ENCODE measurements at regions not wholly inside any gene's neighbourhood (a gene's known extent, or its start where the extent isn't known, plus 50 kb on each side); places are given as distances from the start of the nearest gene placed in this dataset.
"Not testable (repeated sequence)": the region's sequence is repeated elsewhere in the genome, so short reads cannot be mapped to it uniquely, and the experiment has no call there.

DNA sequence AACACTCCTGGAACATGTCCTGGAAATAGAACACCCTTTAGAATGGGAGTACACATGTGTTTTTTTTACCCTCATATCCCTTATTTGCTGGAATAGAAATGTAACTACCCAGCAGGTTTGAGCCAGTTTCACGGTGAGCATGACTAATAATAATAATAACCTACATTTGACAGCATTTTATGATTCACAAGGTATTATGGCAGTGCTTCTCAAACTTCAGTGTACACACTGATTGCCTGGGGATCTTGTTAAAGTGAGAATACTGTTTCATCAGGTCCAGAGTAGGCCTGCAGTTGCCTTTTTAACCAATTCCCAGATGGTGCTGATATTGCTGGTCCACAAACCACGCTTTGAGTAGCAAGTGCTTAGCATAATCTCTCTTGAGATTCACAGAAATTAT, 63.9 kb downstream of the NFKBIZ start:
- DNase-seq (ENCODE audit: low read depth), result no peak

DNA sequence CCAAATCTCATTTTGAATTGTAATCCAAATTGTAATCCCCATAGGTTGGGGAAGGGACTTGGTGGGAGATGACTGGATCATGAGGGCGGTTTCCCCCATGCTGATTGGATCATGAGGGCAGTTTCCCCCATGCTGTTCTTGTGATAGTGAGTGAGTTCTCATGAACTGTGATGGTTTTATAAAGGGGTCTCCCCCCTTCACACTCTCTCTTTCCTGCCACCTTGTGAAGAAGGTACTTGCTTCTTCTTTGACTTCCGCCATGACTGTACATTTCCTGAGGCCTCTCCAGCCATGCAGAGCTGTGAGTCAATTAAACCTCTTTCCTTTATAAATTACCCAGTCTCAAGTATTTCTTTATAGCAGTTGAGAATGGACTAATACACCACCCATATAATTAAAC, 68.4 kb downstream of the NFKBIZ start:
- not testable (repeated sequence) for DNase-seq (ENCODE audit: low read depth)

DNA sequence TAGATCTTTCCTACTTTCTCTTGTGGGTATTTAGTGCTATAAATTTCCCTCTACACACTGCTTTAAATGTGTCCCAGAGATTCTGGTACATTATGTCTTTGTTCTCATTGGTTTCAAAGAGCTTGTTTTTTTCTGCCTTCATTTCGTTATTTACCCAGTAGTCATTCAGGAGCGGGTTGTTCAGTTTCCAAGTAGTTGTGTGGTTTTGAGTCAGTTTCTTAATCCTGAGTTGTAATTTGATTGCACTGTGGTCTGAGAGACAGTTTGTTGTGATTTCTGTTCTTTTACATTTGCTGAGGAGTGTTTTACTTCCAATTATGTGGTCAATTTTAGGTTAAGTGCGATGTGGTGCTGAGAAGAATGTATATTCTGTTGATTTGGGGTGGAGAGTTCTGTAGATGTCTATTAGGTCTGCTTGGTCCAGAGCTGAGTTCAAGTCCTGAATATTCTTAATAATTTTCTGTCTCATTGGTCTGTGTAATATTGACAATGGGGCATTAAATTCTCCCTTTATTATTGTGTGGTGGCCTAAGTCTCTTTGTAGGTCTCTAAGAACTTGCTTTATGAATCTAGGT, 72.9 kb downstream of the NFKBIZ start:
- DNase-seq (ENCODE audit: low read depth), result not testable (repeated sequence)

DNA sequence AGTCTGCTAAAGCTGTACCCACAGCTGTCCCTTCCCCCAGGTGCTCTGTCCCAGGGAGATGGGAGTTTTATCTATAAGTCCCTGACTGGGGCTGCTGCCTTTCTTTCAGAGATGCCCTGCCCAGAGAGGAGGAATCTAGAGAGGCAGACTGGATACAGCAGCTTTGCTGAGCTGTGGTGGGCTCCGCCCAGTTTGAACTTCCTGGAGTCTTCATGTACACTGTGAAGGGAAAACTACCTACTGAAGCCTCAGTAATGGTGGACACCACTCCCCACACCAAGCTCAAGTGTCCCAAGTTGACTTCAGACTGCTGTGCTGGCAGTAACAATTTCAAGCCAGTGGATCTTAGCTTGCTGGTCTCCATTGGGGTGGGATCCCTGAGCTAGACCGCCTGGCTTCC, 75.3 kb downstream of the NFKBIZ start:
- not testable (repeated sequence) for DNase-seq (ENCODE audit: low read depth)

DNA sequence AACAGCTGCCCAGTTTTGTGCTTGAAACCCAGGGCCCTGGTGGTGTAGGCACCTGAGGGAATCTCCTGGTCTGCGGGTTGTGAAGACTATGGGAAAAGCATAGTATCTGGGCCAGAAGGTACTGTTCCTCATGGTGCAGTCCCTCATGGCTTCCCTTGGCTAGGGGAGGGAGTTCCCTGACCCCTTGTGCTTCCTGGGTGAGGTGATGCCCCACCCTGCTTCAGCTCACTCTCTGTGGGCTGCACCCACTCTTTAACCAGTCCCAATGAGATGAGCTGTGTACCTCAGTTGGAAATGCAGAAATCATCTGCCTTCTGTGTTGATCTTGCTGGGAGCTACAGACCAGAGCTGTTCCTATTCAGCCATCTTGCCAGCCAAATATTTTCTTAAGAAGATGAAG, 75.8 kb downstream of the NFKBIZ start:
- DNase-seq (ENCODE audit: low read depth), result not testable (repeated sequence)

DNA sequence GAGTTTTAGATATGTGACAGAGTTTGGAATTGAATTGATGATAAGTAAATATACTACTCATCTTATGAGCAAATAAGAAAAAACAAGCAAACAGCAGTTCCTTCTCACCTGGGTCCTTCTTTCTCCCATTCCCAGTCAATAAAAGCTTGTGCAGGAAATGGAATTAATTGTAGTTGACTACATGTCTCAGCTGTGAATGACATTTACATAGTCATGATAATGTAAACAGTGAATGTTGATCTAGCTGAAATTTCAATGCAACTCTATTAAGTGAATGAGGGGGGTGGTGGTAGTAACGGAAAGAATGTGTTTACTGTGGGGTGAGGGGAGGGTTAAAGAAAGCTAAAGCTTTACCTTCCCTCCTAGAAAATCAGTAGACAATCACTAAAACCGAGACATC, 76.2 kb downstream of the NFKBIZ start:
- DNase-seq (ENCODE audit: low read depth), result no peak

DNA sequence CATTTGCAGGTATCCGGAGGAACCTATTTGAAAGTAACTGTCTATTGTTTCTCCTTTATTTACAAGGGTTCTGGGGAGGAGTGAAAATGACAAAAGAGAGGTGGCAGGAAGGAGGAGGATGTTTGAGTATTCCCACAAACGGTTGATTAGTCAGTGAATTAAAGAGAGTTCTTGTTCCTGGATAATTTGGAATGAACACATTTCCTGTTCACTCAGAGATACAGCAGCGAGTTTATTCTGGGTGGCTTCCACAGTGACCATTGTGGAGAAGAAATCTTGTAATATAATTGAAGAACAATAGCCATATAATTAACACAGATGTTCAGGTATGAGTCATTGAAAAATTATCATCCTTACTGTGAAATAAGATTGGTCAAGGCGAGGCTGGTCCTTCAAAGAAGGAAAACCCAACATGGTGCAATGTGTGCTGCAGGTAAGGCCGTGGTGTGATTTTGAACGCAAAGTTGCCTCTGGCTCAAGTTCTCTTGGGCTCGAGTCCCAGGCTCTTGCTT, 77.3 kb downstream of the NFKBIZ start:
- DNase-seq (ENCODE audit: low read depth), result peak; percentile 60

DNA sequence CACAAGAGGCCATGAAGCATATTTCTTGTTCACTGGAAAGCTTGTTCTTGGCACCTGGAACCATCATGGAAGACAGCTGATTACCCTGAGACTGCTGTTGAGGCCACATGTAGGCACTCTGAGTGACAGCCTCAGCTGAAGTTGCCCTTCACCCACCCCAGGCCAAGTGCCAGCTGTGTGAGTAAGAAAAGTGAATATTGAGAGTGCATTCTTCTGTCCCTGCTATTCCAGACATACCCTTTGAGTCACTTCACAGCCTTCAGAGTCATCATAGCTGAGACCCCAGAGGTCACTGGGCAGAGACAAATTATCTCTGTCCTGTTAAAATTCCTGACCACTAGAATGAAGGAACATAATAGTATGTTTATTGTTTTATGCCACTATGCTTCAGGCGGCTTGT, 79.6 kb downstream of the NFKBIZ start:
- peak; percentile 86 for DNase-seq (ENCODE audit: low read depth)

DNA sequence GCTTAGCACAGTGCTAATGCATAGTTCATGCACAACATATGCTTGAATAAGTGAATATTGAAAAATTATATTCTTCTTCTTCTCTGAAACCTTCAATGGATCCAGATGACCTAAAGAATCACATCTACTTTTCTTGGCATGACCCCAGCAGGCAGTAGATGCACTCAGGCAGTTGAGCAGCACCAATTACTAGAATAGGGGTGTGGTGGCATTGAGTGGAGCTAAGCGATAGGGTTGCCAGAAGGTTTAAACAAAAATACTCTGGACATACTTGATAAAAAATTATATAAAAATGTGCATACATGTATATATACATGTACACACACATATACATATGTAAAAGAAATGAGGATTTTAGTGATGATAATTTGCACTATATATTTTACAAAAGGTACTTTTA, 81.8 kb downstream of the NFKBIZ start:
- no peak for DNase-seq (ENCODE audit: low read depth)

DNA sequence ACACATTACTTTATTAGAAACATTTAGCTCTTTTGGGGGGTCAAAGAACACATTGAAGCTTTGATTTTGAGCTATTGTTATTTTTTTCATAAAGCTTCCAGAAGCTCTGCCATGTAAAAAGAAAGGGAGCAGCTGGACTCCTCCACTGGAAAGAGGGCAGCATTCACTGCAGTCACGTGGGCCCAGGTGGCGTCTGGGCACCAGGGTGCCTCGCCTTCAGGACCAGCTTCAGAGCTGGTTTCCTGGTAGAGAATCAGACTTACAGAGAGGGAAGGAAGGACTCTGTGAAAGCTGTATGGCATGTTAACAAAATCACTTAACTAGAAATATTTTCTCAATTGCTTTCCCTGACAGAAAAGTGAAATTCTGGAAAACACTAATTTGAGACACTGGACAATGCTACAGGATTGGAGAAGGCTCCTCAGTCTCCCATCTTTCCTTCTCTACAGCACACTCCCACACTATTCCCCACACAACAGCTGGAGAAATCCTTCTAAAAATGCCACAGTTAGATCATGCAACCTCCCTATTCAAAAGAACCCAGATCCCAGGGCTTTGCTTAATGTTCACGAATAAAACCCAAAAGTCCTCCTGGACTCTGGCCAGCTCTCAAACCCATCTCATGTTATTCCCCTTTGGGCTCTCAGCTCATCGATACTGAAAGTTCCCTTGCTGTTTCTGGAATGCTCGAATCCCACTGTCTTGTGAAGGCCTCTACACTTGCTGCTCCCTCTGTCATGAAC, 83.2 kb downstream of the NFKBIZ start:
- DNase-seq (ENCODE audit: low read depth), result no peak

DNA sequence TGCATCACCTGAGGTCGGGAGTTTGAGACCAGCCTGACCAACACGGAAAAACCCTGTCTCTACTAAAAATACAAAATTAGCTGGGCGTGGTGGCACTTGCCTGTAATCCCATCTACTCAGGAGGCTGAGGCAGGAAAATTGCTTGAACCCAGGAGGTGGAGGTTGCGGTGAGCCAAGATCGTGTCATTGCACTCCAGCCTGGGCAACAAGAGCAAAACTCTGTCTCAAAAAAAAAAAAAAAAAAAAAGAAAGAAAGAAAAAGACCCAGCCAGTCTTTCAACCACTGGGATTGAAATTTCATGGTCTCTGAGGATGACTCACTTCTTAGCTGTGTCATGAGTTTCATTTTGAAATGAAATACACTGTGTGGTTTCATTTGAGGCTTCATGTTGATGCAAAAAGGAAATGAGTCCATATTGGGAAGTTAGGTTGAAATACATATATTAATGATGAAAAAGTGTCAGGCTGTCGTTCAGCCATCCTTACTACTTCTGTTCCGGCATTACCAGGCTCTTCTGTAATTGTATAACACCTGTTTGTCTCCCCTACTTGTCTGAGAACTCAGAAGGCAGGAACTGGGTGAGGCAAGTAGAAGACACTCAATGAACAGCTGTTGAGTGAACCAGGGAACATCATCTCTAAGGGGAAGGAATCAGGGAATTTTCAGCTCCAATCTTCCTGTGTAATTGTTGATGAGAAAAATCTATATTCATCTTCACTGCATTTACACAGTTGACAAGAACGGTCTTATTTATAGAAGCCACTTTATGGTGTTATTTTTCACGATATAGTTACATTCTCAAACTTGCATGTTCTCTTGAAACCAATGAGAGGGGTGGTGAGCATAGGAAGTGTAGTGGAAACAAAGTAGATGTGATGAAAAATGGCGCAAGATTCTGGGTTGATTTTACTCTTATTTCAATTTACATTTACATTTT, 87.4 kb downstream of the NFKBIZ start:
- peak; percentile 88 for DNase-seq (ENCODE audit: low read depth)

DNA sequence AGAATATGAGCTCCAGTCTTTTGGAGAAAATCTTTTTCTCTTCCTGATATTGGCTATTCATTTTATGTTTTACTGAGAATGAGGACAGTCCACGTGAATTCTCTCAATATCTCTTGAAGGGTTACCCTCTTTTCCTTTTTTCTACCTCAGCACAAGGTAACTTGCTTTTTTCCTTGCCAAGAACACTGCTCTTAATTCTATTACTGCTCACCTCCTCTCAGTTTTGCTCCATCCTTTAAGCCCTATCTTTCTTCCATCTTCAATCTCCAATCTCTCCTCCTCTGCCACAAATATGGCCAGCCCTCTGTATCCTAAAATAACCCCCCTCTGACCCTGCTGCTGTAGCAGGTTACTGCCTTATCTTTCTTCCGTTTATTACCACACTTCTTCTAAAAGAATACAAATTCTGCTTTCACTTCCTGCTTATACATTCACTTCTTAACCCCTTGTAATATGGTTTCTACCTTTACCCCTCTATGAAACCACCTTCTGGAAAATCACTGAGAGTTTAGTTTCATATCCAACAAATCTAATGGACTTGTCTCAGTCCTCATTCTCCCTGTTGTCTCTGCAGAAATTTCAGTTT, 89.0 kb downstream of the NFKBIZ start:
- no peak for DNase-seq (ENCODE audit: low read depth)

DNA sequence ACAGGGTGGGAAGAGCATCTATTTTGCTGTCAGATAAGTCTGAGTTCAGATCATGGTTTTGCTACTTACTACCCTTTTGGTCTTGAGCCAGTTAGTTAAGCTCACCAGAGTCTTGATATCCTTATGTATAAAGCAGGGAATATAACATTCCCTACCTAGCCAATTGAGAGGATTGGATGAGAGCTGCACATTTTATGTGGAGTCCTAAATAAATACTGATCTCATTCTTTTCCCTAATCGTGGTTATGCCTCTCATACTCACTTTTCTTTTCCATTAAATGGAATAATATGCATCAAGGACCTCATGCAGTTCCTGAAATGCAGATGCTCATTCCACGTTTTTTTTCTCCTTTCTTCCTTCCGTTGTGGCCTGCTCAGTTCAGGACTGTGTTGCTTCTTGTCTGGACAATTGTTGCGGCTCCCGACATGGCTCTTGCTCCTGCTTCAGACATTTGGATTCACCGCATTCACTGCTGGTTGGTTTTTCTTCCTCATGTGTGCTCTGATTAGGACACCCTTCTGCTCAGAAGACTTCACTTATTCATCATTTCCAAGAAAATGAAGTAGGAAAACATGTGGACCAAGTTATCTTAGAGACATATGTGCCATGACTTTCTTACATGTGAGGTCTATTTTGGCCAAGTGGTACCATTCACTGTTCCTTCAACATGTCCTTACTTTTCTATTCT, 90.2 kb downstream of the NFKBIZ start:
- DNase-seq (ENCODE audit: low read depth), result no peak

DNA sequence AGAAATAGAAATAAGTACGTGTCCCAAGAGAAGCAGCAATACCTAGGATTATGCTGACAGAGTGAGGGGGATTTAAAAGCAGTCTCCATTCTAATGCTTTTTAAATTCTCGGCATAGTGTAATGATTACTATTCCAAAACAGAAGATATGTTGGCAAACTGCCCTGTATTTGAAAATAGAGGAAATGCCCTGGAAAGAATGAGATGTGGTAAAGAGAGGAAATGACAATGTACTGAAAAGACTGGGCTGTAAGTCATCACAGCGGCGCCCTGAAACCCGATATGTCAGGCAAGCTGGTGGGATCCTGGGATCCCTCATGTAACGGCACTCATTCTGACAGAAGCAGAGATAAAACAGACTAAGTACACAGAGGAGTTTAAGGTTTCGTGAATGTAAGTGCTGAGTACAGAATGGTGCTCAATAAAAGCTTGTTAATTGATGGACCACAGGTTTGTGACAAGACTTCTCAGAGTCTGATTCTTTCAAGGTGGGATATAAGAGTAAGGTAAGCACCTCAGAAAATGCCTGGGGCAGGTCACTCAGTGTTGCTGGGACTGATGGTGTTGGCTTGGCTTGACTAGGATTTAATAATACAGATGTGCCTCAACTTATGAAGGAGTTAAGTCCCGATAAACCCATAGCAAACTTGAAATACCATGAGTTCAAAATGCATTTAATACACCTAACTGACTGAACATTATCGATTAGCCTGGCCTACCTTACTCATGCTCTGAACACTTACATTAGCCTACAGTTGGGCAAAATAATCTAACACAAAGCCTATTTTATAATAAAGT, 91.4 kb downstream of the NFKBIZ start:
- DNase-seq (ENCODE audit: low read depth), result peak; percentile 99

DNA sequence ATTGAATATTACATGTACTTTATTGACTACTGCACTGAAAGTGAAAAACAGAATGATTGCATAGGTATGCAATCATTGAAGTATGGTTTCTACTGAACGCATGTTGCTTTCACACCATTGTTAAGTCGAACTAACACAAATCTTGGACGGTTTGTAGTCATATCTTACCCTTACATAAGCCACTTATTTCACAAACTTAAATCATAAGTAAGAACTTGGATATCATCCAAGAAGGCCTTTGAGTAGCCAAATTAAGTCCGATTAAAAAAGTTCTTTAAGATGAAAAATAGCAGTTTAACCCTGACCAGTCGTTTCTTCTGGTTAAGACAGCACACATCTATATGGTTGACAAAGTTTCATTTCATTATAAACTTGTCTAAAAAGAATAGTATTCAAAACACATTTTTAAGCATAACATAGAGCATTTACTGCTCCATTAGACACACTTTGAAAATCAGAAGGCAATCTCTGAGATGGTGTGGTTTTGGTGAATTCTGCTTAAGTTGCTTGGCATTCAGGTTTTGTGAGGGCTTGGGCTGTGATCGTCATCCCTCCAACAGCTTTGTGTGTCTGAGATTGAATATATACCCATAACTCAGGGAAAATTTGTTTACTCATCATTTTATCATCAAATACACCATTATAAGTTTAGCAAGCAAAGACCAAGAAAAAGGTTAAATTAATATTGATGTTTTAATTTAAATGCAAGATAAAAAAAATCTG, 92.2 kb downstream of the NFKBIZ start:
- DNase-seq (ENCODE audit: low read depth), result no peak

DNA sequence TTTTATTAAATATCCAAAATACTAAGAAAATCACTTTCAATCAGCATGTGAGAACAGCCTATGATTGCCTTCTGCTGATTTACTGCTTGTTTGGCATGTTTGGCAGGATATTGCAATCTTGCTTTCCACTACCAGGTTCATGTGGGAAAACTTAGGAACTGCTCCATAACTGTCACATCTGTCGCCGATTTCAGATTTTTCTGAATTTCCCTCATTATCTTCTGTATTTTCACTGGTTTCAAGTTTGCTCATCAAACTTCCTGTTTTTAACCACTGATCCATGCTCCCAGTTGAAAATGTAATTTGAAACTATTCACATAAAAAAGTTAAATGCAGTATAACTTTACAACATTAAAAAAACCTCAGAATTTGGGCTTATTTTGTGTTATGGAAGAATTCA, 93.0 kb downstream of the NFKBIZ start:
- DNase-seq (ENCODE audit: low read depth), result no peak

DNA sequence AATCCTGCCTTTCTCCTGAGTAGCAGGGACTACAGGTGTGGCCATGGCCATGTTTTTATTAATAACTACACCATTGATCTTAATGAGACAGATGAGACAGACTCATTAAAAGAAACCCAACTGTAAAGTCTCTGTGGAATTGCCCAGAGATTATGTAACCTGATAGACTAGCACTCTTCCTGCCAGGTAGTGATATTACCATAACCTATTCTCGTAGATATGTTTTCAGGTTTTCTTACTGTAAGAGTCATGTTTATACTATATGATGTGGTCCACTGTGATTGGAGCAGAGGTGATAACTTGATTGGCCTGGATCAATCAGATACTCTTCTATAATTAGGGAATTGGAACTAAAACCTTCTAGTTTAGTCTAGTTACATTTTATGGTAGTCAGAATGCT, 93.7 kb downstream of the NFKBIZ start:
- DNase-seq (ENCODE audit: low read depth), result no peak

DNA sequence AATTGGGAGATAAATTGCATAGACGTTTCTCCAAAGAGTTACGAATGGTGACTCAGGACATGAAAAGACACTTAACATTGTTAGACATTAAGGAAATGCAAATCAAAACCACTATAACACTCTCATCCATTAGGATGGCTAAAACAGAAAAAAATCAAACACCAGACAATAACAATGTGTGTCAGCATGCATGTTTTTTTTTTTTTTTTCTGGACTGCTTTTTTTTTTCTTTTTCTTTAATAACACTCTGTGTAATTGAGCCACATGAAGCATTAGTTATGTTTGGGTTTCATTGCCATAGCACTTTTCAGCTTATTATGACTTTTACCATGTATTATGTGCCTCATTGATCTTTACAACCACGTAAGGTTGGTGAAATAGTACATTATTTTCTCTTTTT, 95.0 kb downstream of the NFKBIZ start:
- DNase-seq (ENCODE audit: low read depth), result no peak

DNA sequence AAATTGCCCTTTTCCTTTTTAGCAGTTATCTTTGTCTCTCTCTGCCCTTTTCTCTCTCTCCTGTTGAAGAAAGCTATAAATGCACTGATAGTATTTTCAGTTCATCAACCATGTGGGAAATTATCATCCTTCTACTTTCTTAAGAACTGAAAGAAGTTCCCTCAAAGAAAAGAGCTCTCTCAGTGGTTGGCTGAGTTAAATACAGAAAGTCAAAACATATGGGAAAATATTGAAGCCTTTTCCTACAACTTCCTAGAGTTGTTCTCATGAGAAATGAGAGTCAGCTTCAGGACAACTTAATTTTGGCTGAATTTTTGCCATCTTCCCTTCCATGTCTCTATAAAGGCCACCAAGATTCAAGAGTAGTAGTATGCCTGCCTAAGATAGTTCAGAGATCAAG, 96.7 kb downstream of the NFKBIZ start:
- no peak for DNase-seq (ENCODE audit: low read depth)

DNA sequence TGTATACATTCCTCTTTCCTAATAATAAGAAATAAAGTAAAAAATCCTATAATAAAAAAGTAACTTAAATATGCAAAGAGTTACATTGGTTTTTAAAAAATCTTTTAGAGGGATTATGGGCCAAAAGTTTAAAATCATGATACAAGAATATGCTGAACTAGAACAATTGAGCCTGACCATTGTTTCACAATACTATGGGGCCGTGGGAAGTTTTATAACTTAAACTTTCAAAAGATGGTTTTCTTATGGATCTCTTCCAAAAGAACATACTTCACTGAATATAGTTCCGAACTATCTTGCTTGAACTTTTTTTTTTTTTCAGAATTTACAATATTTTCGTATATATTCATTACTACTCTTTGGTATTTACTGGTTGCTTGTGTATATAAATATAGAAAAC, 97.6 kb downstream of the NFKBIZ start:
- no peak for DNase-seq (ENCODE audit: low read depth)

All from HS-5 (cell line).